Right atrium auricular region (tissue), 2 donors: ENCODE measurements at regions not wholly inside any gene's neighbourhood (a gene's known extent, or its start where the extent isn't known, plus 50 kb on each side); places are given as distances from the start of the nearest gene placed in this dataset.

Experiments
- DNase-seq: peaks from one replicate; pipeline ENCODE4 v3.0.0-alpha.2; 2019; ENCODE audit warnings: low spot score
- H3K27ac ChIP-seq, 2 donors: fragments of 200-600 bp; sonication (generic); 1 replicate in 1 of 2; 2 replicates in 1 of 2; pipeline ENCODE4 v1.5.1; 2016 to 2019
- H3K27me3 ChIP-seq, 2 donors: fragments of 200-600 bp; sonication (generic); one replicate each; pipeline versions ENCODE4 v1.5.1 to v1.6.0; 2017 to 2019
- H3K36me3 ChIP-seq: fragments of 200-600 bp; sonication (generic); one replicate; pipeline ENCODE4 v1.5.1; 2016
- H3K4me1 ChIP-seq, 2 donors: fragments of 200-600 bp; sonication (generic); one replicate each; pipeline versions ENCODE4 v1.5.1 to v1.6.0; 2017 to 2019
- H3K4me3 ChIP-seq, 2 donors: fragments of 200-600 bp; sonication (generic); 1 replicate in 1 of 2; 2 replicates in 1 of 2; pipeline ENCODE4 v1.5.1; 2017 to 2019; ENCODE audit warnings: mild to moderate bottlenecking in 1 of 2, moderate library complexity in 1 of 2
- H3K9me3 ChIP-seq, 2 donors: fragments of 200-600 bp; sonication (generic); one replicate each; pipeline ENCODE4 v1.5.1; 2019
- TF ChIP-seq, protein P1 (sequence below), 2 donors: fragments of 200-600 bp; sonication (generic); IDR thresholded peaks; one replicate each; pipeline ENCODE4 v1.5.1; 2019; ENCODE audit warnings: antibody characterized with exemption in 2 of 2

DNA sequence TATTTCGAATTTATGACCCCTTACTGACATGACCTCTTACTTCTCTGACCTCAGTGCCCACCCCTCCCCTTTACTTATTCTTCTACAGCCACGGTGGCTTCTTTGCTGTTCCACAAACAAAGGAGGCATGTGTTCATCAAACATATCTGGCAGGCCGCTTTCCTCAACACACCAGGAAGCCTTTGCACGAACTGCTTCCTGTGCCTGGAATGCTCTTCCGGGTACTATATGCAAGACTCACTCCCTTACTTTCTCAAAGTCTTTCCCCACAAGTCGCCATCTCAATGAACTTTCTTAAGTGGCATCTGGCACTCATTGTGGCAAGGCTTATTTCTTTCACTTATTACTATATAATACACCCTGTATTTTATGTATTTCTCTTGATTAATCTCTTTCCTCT, 351.5 kb upstream of the DDX53 start:
- Histone ChIP-seq H3K9me3 (peaks cover 0 to 4% of the 10 kb centered on the region in 2 donors), H3K4me1 (no peaks in the 10 kb centered on the region), H3K27ac (no peak overlapping the region), H3K4me3 (no peak overlapping the region), H3K27me3 (no peaks in the 10 kb centered on the region), H3K36me3 (no peaks in the 10 kb centered on the region)
- DNase-seq, result no peak
- TF ChIP-seq, protein P1, sequence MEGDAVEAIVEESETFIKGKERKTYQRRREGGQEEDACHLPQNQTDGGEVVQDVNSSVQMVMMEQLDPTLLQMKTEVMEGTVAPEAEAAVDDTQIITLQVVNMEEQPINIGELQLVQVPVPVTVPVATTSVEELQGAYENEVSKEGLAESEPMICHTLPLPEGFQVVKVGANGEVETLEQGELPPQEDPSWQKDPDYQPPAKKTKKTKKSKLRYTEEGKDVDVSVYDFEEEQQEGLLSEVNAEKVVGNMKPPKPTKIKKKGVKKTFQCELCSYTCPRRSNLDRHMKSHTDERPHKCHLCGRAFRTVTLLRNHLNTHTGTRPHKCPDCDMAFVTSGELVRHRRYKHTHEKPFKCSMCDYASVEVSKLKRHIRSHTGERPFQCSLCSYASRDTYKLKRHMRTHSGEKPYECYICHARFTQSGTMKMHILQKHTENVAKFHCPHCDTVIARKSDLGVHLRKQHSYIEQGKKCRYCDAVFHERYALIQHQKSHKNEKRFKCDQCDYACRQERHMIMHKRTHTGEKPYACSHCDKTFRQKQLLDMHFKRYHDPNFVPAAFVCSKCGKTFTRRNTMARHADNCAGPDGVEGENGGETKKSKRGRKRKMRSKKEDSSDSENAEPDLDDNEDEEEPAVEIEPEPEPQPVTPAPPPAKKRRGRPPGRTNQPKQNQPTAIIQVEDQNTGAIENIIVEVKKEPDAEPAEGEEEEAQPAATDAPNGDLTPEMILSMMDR (IDR thresholded peaks at IDR 0.05), result no peak

DNA sequence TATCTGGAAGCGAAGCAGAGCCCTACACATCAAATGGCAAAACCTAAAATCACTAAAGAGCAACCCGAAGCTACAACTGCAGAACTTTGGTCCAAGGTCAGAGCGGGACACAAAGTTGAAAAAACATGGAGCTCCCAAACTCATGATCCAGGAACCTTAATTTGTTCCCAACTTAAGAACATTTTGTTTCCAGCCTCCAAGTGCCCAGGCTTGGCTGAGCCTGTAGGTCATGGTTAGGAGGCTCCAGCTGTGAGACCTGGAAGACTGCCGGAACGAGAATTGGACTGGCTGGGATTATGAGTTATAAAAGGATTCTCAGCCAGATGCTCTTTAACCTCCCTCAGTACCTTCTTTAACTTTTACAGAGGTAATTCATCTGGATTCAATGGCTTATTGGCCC, 349.1 kb upstream of the DDX53 start:
- no peaks in the 10 kb centered on the region for H3K27me3 ChIP-seq
- H3K36me3 ChIP-seq, result no peaks in the 10 kb centered on the region
- TF ChIP-seq, protein P1 (IDR thresholded peaks at IDR 0.05), result no peak
- DNase-seq, result no peak
- no peak overlapping the region for H3K4me3 ChIP-seq
- H3K4me1 ChIP-seq, result no peaks in the 10 kb centered on the region
- no peak overlapping the region for H3K27ac ChIP-seq
- peaks cover 0 to 4% of the 10 kb centered on the region in 2 donors for H3K9me3 ChIP-seq

DNA sequence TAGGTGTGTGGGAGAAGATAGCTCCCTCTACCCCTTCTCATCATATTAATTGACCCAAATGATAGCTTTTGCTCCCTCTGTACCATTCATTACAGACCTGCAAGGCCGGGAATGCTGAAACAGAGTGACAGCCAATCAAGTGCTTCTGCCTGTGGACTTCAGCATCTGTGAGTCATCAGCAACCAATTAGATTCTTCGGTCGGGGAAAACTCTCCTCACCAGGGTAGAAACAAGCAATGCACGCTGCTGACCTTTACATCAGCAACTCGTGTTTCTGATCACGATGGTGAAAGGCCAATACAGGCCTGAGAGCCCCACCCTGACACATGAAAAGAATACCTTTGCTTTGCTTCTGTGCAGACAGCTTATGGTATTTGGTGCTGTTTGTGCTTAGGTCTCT, 347.2 kb upstream of the DDX53 start:
- DNase-seq, result no peak
- TF ChIP-seq, protein P1 (IDR thresholded peaks at IDR 0.05), result no peak
- Histone ChIP-seq H3K4me1 (no peaks in the 10 kb centered on the region), H3K27ac (no peak overlapping the region), H3K36me3 (no peaks in the 10 kb centered on the region), H3K27me3 (no peaks in the 10 kb centered on the region), H3K9me3 (peaks cover 0 to 14% of the 10 kb centered on the region in 2 donors), H3K4me3 (no peak overlapping the region)

DNA sequence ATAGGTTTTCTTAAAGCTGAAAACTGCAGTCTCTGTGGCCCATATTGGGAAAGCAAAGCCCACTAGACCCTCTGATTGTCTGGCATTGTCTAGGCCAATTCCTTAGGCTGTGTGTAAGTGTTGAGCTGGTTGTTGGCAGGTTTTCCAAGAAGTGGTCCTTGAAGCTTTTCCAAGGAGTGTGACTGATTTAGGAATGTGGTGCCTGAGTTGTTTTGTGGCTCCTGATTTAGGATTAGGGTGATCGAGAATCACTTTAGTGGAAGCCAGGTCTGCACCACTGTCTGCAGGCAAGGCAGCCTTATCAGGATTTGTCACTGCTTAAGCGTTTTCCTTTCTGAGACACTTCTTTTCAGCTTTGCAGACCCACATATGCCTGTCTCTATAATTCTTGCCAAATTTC, 339.0 kb upstream of the DDX53 start:
- Histone ChIP-seq H3K9me3 (peaks cover 0 to 14% of the 10 kb centered on the region in 2 donors), H3K4me1 (no peaks in the 10 kb centered on the region), H3K4me3 (no peak overlapping the region), H3K27me3 (no peaks in the 10 kb centered on the region), H3K36me3 (no peaks in the 10 kb centered on the region), H3K27ac (no peak overlapping the region)
- TF ChIP-seq, protein P1 (IDR thresholded peaks at IDR 0.05), result no peak
- DNase-seq, result no peak

DNA sequence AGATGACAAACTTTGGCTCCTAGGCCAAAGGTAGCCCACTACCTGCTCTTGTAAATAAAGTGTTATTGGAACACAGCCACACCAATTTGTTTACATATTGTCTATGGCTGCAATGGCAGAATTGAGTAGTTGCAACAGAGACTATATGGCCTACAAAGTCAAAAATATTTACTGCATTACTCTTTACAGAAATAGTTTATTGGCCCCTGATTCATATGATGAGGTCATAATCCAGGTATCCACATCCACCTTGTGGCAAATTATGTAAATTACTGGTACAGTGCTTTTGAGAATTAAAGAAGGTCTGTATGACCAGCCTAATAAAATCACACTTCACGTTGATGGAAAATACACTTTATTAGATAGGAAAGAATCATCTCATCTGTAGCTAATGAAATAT, 337.0 kb upstream of the DDX53 start:
- Histone ChIP-seq H3K9me3 (no peaks in the 10 kb centered on the region), H3K4me3 (no peak overlapping the region), H3K27me3 (no peaks in the 10 kb centered on the region), H3K27ac (no peak overlapping the region), H3K4me1 (no peaks in the 10 kb centered on the region), H3K36me3 (no peaks in the 10 kb centered on the region)
- TF ChIP-seq, protein P1 (IDR thresholded peaks at IDR 0.05), result no peak
- no peak for DNase-seq

DNA sequence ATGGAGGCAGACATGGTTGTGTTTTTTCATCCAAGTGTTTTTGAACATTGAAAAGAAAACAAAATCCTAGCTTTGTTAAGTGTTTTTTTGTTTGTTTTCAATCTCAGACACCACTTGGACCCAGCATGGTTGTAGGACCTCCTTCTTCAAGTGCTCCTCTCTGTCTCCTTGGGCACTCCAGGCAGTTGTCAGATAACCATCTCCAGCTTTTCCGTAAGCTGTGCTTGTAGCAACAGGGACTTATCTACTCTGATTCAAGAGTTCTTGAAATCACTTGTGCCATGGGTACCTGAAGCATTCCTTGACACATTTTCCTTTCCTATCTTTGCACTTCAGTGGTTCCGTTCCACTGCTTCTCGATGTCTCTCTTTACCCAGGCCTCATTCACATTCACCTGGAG, 334.9 kb upstream of the DDX53 start:
- no peaks in the 10 kb centered on the region for H3K27me3 ChIP-seq
- no peak overlapping the region for H3K27ac ChIP-seq
- no peaks in the 10 kb centered on the region for H3K4me1 ChIP-seq
- TF ChIP-seq, protein P1 (IDR thresholded peaks at IDR 0.05), result no peak
- H3K9me3 ChIP-seq, result no peaks in the 10 kb centered on the region
- DNase-seq, result no peak
- no peak overlapping the region for H3K4me3 ChIP-seq
- no peaks in the 10 kb centered on the region for H3K36me3 ChIP-seq
